Breast epithelium (tissue), 4 donors: ENCODE measurements at regions not wholly inside any gene's neighbourhood (a gene's known extent, or its start where the extent isn't known, plus 50 kb on each side); places are given as distances from the start of the nearest gene placed in this dataset.

Source experiments
- DNase-seq, 2 donors: peaks; one replicate each; pipeline ENCODE4 v3.0.0-alpha.2; 2019; ENCODE audit warnings: low spot score in 2 of 2
- H3K27ac ChIP-seq, 2 donors: fragments of 200-600 bp; sonication (generic) in 1 of 2; one replicate each; pipeline ENCODE4 v1.5.1; 2016 to 2019; ENCODE audit warnings: mild to moderate bottlenecking in 1 of 2
- H3K27me3 ChIP-seq, 2 donors: fragments of 200-600 bp; sonication (generic) in 1 of 2; one replicate each; pipeline versions ENCODE4 v1.5.1 to v1.6.0; 2017 to 2019; ENCODE audit warnings: control low read depth in 1 of 2, mild to moderate bottlenecking in 1 of 2
- H3K36me3 ChIP-seq: fragments of 200-600 bp; one replicate; pipeline ENCODE4 v1.5.1; 2019
- H3K4me1 ChIP-seq, 2 donors: fragments of 200-600 bp; sonication (generic); one replicate each; pipeline ENCODE4 v1.5.1; 2016 to 2019; ENCODE audit warnings: control low read depth in 1 of 2
- H3K4me3 ChIP-seq, 3 donors: fragments of 200-600 bp; sonication (generic); 1 replicate in 2 of 3; 2 replicates in 1 of 3; pipeline ENCODE4 v1.5.1; 2016 to 2019; ENCODE audit warnings: mild to moderate bottlenecking in 3 of 3, moderate library complexity in 2 of 3
- H3K9me3 ChIP-seq, 2 donors: fragments of 200-600 bp; sonication (generic) in 1 of 2; one replicate each; pipeline ENCODE4 v1.5.1; 2016 to 2019; ENCODE audit warnings: control low read depth in 1 of 2
- POLR2A ChIP-seq: fragments of 450-650 bp; IDR thresholded peaks from one replicate; pipeline ENCODE4 v1.6.1; 2016; ENCODE audit warnings: antibody characterized with exemption, mild to moderate bottlenecking, moderate library complexity
- POLR2AphosphoS5 ChIP-seq, 3 donors: sonication (generic); formaldehyde crosslinking; IDR thresholded peaks; one replicate each; pipeline ENCODE4 v1.6.1; 2017; ENCODE audit warnings: antibody characterized with exemption in 3 of 3
- intact Hi-C: fragments of 100-400 bp; cut with DNase I; formaldehyde crosslinking; loops from one replicate; pipeline ENCODE4 v1.15.1; 2023; ENCODE audit warnings: low total_unique reads
- TF ChIP-seq, protein P1 (sequence below), 3 donors: fragments of 450-650 bp; IDR thresholded peaks; one replicate each; pipeline ENCODE4 v1.5.1; 2016 to 2017; ENCODE audit warnings: antibody characterized with exemption in 3 of 3, mild to moderate bottlenecking in 3 of 3, moderate library complexity in 3 of 3

DNA sequence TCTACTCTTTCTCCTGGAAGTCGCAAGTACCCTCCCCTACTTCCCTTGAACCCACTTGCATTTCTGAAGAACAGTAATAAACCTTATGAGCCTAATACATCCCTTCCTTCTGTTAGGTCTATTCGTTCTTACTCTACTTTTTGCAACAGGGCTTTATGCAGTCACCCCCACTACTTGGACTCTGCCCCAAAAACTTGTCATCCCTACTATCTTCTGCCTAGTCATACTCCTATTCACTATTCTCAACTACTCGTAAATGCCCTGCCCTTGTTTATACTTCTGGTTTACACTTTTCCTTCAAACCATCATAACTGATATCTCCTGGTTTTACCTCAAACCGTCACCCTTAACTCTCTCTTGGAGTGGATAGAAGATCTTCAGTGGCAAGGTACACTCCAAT is 55.2 kb upstream of the SLIT2 start:
- no peak overlapping the region for H3K27ac ChIP-seq
- no peak overlapping the region for H3K4me3 ChIP-seq
- no peaks in the 10 kb centered on the region for H3K4me1 ChIP-seq
- intact Hi-C loops: no loop called here
- TF ChIP-seq POLR2AphosphoS5 (IDR thresholded peaks at IDR 0.05) (no peak), POLR2A (no peak)
- TF ChIP-seq, protein P1, sequence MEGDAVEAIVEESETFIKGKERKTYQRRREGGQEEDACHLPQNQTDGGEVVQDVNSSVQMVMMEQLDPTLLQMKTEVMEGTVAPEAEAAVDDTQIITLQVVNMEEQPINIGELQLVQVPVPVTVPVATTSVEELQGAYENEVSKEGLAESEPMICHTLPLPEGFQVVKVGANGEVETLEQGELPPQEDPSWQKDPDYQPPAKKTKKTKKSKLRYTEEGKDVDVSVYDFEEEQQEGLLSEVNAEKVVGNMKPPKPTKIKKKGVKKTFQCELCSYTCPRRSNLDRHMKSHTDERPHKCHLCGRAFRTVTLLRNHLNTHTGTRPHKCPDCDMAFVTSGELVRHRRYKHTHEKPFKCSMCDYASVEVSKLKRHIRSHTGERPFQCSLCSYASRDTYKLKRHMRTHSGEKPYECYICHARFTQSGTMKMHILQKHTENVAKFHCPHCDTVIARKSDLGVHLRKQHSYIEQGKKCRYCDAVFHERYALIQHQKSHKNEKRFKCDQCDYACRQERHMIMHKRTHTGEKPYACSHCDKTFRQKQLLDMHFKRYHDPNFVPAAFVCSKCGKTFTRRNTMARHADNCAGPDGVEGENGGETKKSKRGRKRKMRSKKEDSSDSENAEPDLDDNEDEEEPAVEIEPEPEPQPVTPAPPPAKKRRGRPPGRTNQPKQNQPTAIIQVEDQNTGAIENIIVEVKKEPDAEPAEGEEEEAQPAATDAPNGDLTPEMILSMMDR (IDR thresholded peaks at IDR 0.05): no peak
- no peaks in the 10 kb centered on the region for H3K36me3 ChIP-seq
- no peak for DNase-seq
- no peaks in the 10 kb centered on the region for H3K9me3 ChIP-seq
- H3K27me3 ChIP-seq: no peaks in the 10 kb centered on the region

DNA sequence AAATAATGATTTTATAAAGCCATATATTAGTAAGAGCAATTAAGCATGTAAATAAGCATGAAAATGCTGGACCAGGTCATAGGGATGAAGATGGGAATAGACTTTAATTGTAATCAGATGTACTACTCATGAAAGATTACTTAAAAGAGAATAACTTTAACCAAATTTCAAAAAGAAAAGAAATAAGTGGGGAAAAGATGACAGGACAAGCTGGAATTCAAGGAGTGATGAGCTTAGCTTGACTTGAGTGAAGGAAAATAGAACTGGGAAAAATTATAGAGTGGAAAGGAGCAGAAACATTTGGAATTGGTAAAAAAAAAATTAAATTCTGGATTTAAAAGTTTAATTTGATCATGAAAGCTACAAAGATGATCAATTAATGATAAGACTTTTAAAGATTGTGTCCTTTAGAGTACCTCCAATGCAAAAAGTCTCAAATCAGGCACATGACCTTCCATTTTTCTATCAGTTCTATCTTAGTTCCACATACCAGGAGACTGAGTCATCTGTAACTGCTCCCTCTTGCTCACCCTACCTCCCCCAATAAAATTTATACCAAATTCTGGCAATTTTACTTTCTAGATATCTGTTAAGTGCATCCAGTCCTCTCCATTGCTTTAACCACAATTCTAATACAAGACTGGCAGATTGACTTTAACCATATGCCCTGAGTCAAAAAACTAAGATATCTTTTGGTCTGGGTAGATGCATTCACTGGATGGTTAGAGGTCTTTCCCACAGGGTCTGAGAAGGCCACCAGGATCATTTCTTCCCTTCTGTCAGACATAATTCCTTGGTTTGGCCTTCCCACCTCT is 56.4 kb upstream of the SLIT2 start:
- no peaks in the 10 kb centered on the region for H3K9me3 ChIP-seq
- H3K4me1 ChIP-seq: no peaks in the 10 kb centered on the region
- no peak for DNase-seq
- intact Hi-C loops: no loop called here
- no peaks in the 10 kb centered on the region for H3K27me3 ChIP-seq
- no peak overlapping the region for H3K4me3 ChIP-seq
- TF ChIP-seq POLR2A (no peak), POLR2AphosphoS5 (IDR thresholded peaks at IDR 0.05) (no peak)
- TF ChIP-seq, protein P1 (IDR thresholded peaks at IDR 0.05): no peak
- peak overlapping the region in 1 of 2 donors; percentile 25 for H3K27ac ChIP-seq
- H3K36me3 ChIP-seq: no peaks in the 10 kb centered on the region

DNA sequence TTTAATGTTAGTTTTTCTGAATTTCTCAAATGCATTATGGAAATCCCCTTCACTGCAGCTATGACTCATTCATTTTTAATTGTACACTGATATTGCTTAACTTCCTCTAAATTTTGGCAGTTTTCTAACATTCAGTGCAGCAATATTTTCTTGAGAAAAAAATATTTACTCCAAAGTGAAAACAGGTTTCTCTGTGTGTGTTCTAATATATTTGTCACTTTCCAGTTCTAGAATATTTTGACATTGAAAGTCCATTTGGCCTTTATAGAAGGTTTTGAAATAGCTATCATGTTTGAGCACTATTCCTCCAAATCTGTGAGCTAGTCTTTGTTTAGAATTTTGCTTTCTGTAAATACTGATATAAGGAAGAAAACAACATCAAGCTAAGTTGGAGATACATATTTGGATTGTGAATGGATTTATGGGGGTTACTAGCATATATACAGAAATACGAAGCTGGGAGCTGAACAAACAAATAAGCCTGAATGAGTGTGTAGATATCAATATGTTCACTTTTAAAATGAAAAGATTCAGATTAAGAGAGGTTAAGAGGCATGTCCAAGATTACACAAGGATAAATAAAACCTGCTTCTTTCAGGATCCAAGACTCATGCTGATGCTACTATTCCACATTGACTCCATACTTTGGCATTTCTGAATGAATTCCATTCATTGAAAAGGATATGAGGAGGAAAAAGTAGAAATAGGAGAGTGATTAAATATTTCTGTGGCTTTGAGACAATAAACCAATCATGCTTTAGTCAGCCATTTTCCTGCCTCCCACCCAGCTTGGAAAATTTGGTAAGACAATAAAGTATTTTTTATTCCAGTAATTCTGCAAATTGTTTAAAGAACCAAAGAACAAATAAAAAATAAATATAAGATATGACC is 57.3 kb upstream of the SLIT2 start:
- Histone ChIP-seq H3K9me3 (no peaks in the 10 kb centered on the region), H3K36me3 (no peaks in the 10 kb centered on the region), H3K4me3 (no peak overlapping the region), H3K4me1 (no peaks in the 10 kb centered on the region), H3K27me3 (no peaks in the 10 kb centered on the region), H3K27ac (peak overlapping the region in 1 of 2 donors; percentile 27)
- intact Hi-C loops: no loop called here
- TF ChIP-seq POLR2AphosphoS5 (IDR thresholded peaks at IDR 0.05) (no peak), POLR2A (no peak)
- TF ChIP-seq, protein P1 (IDR thresholded peaks at IDR 0.05): no peak
- DNase-seq: no peak

DNA sequence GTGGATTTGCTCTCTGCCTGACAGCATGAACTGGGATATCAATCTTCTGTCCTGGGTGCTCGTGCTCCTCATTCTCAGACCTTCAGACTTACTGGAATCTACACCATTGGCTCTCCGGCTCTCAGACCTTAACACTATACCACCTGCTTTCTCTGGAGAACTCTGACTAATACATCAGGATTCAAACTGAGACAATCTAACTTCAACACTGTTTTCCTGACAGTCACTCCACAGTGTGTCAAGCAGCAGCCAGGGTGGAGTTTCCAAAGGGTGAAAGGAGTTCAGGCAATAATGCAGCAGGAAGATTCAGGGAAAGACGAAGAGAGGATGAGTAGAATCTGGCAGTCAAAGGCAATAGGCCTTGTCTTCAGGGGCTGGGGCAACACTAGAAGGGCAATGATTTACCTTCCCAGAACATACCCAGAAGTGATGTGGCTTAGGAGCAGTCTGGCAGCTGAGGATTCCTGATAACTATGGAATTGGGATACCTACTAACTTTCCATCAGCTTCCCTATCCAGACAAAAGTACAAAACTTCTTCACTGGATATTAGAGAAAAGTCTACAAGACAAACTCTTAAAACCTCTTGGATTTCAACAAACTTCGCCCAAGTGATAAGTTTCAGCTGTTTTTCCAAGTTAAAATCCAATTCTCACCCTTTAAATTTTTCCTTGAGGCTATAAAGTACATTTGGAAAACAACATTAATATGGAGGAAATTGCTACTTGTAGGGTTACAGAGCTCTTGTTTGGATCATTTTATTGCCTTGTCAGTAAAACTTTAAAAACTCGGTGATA is 58.4 kb upstream of the SLIT2 start:
- H3K36me3 ChIP-seq: no peaks in the 10 kb centered on the region
- no peaks in the 10 kb centered on the region for H3K4me1 ChIP-seq
- H3K4me3 ChIP-seq: no peak overlapping the region
- H3K27me3 ChIP-seq: no peaks in the 10 kb centered on the region
- intact Hi-C loops: no loop called here
- TF ChIP-seq, protein P1 (IDR thresholded peaks at IDR 0.05): no peak
- TF ChIP-seq POLR2A (no peak), POLR2AphosphoS5 (IDR thresholded peaks at IDR 0.05) (no peak)
- DNase-seq: no peak
- H3K27ac ChIP-seq: peak overlapping the region; percentile 12 to 64
- no peaks in the 10 kb centered on the region for H3K9me3 ChIP-seq
